ENCODE measurements at regions not wholly inside any gene's neighbourhood (a gene's known extent, or its start where the extent isn't known, plus 50 kb on each side); places are given as distances from the start of the nearest gene placed in this dataset.
"Not testable (repeated sequence)": the region's sequence is repeated elsewhere in the genome, so short reads cannot be mapped to it uniquely, and the experiment has no call there.

DNA sequence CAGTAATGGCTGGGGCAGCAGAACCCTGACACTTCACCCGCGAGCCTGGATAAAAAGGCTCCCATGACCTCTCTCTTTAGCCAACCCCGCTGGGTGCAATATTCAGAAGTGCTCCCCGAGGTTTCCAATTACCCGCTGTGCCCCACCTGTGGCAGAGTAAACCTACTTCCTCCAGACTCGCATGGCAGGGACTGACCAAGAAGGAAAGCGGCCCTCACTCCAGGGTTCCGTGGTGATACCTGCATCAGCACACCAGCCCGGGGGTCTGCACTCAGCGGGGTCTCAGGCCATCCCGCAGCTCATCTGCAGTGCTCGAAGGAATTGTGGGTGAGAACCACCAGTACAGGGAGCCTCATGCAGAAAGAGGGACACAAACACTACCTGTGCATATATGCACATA is 136.3 kb upstream of the FMN2 start:
- DNase-seq (ENCODE audit: low read depth in 2 of 3, low spot score in 2 of 3), result no peak

DNA sequence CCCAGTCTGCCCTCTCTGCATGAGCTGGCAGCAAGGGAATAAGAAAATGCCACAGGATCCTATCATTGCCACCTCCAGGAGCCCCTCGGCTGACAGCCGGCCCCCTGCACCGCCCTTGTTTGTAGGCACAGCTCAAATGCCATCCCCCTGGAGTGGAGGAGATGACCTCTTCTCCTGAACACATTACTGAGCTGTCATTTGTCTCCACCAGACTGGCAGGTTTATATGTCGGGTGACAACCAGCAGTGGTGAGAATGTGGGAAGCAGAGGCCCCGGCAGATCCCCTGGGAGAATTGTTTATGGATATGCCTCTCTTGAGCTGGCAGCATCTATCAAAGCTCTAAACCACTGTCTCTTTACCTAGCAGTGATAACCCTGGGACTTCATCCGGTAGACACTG is 135.4 kb upstream of the FMN2 start:
- DNase-seq (ENCODE audit: low read depth in 2 of 3, low spot score in 2 of 3), result no peak

DNA sequence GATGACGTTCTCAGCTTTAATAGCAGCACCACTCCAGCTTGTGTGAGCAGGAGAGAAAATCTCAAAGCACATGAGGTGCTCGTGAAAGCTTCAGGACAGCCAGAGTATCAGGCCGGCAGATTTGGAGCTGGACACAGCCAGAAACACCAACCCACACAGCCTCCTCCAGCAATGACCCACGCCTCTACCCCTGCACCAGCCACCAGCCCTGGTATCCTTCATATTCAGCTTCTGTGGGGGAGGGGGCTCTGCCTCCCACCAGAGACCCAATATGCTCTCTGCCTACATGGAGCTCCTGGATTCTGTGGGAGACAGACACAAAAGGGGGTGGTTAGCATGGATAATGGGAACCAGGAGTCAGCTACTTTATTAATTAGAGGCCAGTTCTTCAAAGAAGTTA is 133.6 kb upstream of the FMN2 start:
- DNase-seq (ENCODE audit: low read depth in 2 of 3, low spot score in 2 of 3), result no peak

DNA sequence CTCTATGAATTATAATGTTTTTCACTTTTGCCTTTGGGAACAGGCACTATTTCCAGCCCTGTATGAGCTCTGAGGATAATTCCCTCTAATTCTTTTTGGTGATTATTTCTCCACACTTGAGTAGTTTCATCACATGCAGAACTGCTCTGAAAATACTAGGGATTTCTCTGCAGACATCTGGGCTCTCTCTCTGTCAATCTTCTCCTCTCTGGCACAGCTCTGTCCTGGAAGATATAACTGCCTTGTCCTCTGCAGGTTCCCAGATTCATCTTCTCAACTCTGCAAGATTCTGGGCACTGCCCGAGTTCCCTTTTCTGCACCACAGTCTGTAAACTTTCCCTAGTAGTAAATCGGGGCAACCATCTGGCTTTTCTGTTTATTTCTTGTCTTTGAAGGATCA is 131.3 kb upstream of the FMN2 start:
- DNase-seq (ENCODE audit: low read depth in 2 of 3, low spot score in 2 of 3), result no peak

DNA sequence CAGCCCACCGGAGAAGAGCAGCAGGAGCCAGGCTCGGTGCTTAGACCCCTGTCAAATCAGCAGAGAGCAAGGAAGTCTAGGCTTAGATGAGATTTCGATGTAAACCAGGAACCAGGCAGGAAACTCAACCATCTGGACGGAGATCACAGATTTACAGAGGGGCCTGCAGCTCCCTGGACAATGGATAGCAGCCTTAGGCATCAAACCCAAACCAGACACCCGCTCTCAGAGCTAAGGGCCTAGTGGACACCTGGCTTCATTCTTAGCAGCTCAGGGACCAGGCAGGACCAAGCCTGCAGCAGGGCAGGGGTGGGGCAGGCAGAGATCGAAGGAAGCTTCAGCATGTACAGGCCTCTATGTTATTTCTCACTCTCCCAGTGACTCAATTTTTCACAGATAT is 127.8 kb upstream of the FMN2 start:
- no peak for DNase-seq (ENCODE audit: low read depth in 2 of 3, low spot score in 2 of 3)

DNA sequence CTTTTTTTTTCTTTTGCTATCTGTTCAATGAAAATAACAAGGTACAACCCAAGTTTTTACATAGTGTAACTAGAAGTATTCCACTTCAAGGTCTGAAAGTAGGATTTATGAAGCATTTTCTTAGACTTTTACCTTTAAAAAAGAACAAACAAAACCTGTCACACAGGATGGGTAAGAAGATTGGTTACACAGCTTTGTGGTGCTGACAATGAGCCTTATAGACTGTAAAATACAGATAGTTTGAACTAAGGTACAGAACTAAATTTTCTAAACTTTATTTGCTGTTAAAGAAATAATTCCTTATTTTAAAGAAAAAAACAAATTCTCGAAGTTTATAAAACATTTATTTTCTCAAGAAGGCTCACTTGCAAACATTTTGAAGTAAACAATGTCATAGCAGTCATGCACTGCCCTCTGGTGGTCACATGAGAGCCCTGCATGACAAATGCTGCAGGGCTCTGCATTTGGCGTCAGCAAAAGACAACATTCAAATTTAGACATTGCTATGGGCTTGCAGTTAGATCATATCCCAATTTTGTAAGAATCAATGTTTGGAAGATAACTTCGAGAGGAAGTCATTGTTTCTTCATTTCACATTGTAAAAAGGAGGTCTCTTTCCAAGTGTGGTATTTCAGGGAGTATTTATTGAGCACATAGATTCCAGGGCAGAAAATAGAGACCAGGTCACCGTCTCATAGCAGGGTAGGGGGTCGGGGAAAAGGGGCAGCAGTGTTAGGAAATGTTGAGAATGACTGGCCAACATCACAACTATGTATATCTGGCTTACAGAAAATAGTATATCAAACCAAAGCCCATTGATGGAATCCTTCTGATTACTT is 115.3 kb upstream of the FMN2 start:
- DNase-seq (ENCODE audit: low read depth in 2 of 3, low spot score in 2 of 3), result peak; percentile 9 to 72 (median 49)

DNA sequence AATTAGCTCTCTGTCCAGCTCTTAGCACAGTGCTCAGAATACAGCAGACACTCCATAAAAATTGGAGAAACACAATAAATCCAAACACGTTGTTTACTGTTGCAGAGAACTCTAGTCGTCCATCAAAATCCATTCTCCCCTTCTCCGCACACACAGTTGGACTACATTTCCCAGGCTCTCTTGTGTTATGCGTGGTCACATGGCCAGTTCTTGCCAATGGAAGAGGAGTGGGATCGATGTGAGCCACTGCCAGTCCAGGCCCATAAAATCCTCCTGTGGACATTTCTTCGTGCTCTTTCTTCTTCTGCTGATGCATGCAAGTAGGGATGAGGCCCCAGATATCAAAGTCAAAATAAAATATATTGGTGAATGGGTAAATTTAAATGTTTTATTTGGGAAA is 114.3 kb upstream of the FMN2 start:
- DNase-seq (ENCODE audit: low read depth in 2 of 3, low spot score in 2 of 3), result no peak

DNA sequence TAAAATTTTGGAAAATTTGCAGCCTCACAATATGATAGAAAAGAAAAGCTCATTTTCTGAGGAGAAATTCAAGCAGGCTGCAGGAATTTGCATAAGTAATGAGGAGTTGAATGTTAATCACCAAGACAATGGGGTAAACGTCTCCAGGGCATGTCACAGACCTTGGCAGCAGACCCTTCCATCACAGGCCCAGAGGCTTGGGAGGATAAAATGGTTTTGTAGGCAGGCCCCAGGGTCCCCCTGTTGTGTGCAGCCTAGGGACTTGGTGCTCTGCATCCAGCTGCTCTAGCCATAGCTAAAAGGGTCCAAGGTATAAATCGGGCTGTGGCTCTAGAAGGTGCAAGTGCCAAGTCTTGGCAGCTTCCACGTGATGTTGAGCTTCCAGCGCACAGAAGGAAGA is 112.2 kb upstream of the FMN2 start:
- no peak for DNase-seq (ENCODE audit: low read depth in 2 of 3, low spot score in 2 of 3)

DNA sequence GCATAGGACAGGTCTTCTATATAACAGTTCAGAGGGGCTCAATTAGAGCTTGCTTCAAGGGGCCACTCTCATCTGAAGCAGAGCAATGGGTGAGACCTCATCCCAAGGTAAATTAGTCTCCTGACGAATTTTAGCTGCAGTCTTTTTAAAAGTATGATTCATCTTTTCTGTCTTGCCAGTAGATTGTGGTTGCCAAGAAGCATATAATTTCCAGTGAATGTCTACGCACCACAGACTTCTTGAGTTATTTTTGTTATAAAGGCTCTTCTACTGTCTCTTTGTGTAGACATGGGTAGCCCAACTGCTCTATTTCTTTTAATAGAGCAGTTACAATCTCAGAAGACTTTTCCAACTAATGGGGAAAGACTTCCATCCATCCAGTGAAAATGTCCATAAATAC is 108.9 kb upstream of the FMN2 start:
- no peak for DNase-seq (ENCODE audit: low read depth in 2 of 3, low spot score in 2 of 3)

DNA sequence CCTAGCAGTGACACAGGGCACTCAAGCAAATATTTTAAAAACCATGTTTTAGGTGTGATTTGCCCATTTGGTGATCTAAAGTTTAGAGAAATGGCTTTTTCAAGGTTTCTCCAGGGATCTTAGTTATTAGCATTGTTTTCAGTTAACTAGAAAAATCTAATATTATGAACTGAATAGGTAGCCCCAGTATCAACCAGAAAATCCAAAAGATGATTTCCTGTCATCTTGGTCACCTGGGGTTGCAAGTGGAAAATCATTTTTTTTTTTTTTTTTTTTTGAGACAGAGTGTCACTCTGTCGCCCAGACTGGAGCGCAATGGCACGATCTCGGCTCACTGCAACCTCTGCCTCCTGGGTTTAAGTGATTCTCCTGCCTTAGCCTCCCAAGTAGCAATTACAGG is 106.6 kb upstream of the FMN2 start:
- no peak for DNase-seq (ENCODE audit: low read depth in 2 of 3, low spot score in 2 of 3)

DNA sequence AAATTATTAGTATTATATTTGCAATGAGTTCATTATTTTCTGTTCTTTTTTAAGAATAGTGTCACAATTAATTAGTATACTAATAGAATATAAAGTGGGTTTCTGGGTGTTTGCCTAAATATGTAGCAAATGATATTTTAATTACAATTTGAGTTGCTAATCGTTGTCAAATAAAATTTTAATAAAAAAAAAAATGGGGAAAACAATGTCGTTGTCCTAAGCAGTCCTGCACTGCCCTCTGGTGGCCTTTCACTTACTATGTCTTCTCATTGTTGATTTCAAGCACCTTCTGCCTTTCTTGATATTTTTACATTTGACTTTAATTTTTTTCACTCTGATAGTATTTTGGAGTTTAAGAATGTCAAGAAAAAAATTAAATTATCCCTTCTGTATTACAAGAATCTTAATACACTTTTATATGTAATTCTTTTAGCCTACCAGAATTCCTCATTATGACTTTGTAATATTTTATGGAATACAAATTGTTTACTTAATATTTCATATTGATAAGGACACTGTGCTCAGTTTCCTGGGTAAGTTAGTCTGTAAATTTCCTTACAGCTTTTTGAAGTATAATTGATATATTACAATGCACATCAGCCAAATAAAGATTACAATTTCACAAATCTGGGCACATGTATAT is 104.5 kb upstream of the FMN2 start:
- peak in 1 of 3 donors; percentile 75 for DNase-seq (ENCODE audit: low read depth in 2 of 3, low spot score in 2 of 3)

DNA sequence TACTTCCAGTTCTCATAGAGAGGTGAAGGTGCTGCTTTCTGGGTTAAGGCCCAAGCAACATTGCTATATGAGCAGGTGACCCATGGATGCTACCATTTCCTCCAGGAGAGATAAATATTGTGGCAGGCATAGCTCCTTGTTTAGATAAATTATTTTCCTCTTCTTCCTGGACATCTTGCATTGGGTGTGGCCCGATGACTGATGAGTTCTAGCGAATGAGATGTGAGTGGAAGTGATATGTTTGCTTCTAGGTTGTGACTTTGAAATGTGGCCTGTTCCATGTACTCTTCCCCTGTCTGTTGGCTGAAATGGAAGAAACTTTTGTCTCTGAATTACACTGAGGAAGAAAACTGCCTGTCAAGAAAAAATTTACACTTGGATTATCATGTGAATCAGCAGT is 101.7 kb upstream of the FMN2 start:
- no peak for DNase-seq (ENCODE audit: low read depth in 2 of 3, low spot score in 2 of 3)

DNA sequence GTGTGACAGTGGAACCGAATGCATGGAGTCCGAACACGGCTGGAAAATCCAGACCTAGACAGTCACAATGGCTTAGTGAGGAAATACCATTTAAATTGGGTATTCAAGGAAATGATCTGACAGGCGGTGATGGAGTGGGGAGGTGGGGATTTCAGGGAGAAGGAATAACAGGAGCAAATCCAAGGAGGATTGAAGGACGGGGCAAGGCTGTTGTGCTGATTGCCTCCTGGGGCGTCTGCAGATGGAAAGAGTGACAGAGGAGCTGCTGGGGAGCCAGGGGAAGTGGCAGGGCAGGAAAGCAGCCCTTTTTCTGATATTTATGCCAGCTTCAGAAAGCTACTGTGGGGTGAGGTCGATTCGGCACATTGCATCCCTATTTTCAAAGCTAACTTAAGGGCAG is 99.1 kb upstream of the FMN2 start:
- not testable (repeated sequence) for DNase-seq (ENCODE audit: low read depth in 2 of 3, low spot score in 2 of 3)

DNA sequence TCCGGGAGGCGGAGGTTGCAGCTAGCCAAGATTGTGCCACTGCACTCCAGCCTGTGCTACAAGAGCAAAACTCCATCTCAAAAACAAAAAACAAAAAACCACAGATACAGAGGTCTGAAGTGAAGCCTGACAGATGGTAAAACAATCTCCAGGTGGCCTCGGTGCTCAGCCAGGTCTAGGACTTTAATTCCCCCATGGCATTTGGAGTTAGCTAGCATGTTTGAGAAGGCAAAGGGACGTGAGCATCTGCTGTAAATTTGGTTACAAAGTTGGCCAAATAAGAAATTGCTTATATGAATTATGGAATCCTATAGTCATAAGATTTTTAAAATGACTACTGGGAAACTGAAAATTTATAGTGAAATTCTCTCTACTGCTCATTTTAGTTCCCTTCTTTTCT is 98.3 kb upstream of the FMN2 start:
- no peak for DNase-seq (ENCODE audit: low read depth in 2 of 3, low spot score in 2 of 3)

DNA sequence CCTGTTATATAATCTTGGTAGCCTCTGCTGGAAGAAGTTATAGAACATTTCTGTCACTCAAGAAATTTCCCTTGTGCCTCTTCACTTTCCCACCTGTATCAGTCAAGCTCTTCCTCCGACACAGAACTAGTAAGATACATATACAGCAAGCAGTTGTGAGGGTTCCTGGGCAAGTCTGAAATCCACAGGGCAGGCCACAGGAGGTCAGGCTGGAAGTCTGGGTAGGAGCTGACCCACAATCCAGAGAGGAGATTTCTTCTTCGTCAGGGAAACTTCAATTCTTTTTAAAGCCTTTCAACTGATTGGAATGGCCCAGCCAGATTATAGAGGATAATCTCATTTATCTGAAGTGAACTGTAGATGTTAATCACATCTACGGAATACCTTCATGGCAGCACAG is 96.4 kb upstream of the FMN2 start:
- no peak for DNase-seq (ENCODE audit: low read depth in 2 of 3, low spot score in 2 of 3)

DNA sequence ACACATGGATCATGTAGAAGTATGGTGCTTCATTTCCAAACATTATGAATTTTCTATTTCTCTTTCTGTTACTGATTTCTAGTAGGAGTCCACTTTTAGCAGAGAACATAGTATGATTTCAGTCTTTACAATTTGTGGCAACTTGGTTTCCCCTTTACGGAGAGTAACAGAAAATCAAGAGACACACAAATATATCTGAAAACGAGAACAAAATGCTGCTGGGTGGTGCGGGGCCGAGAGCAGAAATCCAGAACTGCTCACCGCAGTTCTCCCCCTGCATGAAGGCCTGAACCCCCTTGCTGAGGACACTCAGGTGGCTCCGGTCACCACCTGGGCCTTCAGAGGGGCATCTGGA is 94.5 kb upstream of the FMN2 start:
- DNase-seq (ENCODE audit: low read depth in 2 of 3, low spot score in 2 of 3), result no peak

DNA sequence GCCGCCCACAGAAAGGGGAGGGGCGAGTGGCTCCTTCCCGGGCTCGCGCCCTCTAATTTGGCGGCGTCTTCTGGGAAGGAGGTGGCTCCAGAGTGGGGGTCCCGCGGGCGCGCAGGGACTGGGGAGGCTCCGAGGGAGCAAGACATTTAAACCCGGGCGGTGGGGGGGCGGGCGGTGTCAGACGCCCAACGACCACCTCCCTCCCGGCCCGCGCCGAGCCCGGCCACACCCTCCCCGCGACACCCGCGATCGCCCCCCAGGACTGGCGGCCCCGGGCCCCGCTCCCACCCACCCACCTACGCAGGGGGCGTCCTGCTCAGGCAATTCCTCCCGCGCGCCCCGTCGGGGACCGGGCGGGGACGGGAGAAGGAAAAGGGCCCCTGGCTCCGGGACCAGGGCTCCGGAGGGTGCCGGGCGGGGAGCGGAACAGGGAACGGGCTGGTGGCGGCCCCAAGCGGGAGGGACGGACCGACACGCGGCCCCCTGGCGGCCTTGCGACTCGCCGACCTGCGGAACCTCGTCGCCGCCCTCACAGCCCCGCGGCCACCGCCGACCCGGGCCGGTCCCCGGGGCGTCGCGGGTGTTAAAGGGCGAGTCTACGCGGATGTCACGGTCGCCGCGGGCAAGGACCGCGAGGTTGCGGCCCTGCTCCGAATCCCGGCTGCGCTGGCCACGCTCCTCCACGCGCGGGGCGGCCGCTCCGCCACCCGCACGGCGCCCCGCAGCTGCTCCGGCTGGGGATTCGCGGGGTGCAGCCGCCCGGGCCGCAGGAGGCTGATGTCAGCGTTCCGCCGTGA is 94.0 kb upstream of the FMN2 start:
- peak in 2 of 3 donors; percentile 39 to 54 for DNase-seq (ENCODE audit: low read depth in 2 of 3, low spot score in 2 of 3)

DNA sequence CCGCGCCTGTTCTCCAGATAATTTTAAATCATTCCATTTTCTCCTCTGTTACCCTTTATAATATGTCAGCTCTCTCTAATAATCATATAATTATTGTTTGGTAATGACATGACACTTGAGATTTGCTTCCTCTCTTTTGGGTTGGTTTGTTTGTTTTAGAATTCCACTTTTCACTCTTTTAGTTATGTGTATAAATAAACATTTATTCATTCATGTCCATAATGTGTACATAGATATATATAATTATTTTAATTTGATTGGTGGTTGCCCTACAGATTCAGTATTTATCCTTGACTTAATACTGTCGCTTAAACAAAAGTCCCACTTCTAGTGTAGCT is 93.4 kb upstream of the FMN2 start:
- no peak for DNase-seq (ENCODE audit: low read depth in 2 of 3, low spot score in 2 of 3)

DNA sequence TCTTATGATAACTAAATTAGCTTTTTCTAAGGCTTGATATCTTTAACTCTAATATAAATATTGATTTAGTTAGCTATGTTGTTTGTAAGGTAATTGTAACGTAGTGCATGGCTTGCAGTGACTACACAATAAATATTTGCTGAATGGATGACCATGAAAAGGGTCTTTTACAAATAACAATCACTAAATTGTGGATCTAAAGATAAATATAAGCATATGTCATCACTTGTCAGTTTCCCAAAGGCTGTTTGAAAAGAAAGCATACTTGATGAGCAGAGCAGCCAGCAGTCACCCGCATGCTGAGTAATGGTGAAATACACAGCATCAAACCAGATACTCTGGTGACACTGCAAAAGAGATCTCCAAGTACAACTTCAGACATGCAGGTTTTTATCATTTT is 92.5 kb upstream of the FMN2 start:
- DNase-seq (ENCODE audit: low read depth in 2 of 3, low spot score in 2 of 3), result no peak

DNA sequence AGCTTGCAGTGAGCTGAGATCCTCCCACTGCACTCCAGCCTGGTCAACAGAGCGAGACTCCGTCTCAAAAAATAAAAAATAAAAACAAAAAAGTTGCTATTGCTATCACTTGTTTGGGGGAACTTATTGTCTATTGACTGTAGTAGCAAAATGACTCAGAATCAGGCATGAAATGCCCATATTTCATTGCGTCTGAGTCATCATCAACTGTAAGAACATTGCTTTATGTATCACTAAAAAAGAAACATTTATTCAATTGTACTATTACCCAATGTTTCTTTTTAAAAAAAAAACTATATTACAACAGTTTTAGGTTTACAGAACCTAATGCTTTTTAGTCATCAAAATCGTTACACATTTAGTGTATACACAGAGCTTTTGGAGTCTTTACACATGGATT is 91.0 kb upstream of the FMN2 start:
- DNase-seq (ENCODE audit: low read depth in 2 of 3, low spot score in 2 of 3), result no peak

DNA sequence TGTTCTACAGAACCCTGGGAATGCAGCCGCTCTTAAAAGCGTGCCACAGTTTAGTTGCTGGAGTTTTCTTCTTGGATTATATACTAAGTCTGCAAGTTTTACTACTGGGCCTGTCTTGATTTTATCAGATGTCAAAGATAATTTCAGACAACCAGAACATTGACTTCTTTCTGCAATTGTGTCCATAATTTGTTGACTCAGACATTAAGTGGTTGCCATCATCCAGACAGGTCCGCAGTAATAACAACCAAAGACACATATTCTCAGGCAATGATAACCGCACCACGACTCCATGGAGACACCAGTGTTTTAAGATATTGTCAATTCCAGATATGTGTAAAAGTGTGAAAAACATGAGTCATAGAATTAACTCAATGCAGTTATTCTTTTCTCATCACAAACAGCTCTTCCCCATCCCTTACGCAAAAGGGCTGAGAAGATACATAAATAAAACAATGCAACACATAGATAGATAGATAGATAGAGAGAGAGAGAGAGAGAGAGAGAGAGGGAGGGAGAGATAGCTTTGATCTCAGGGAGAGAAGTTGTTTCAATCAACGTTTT is 90.4 kb upstream of the FMN2 start:
- DNase-seq (ENCODE audit: low read depth in 2 of 3, low spot score in 2 of 3), result no peak

Data from hematopoietic multipotent progenitor cell (in vitro differentiated cells).